Naive thymus-derived CD4-positive, alpha-beta T cell (primary cell): ENCODE measurements at regions not wholly inside any gene's neighbourhood (a gene's known extent, or its start where the extent isn't known, plus 50 kb on each side); places are given as distances from the start of the nearest gene placed in this dataset.
"Not testable (repeated sequence)": the region's sequence is repeated elsewhere in the genome, so short reads cannot be mapped to it uniquely, and the experiment has no call there.

Source experiments
- ATAC-seq: fragments of 150-1000 bp; cut with Tn5 transposase; 2 replicates; pipeline ENCODE4 v1.10.0; 2021; ENCODE audit warnings: mild to moderate bottlenecking, moderate library complexity
- CTCF ChIA-PET: fragments of 350-600 bp; sonication (Branson Sonifier 250); formaldehyde crosslinking; loops from one replicate; lab custom pipeline; 2021; ENCODE audit warnings: antibody characterized with exemption; lab: Charles Lee
- POLR2A ChIA-PET: fragments of 350-600 bp; sonication (Branson Sonifier 250); formaldehyde crosslinking; loops from one replicate; lab custom pipeline; 2021; ENCODE audit warnings: antibody characterized with exemption, inconsistent platforms; lab: Charles Lee
- DNase-seq, 9 donors: peaks; one replicate each; pipeline versions ENCODE4 v3.0.0 to v3.0.0-alpha.2; 2020 to 2022; ENCODE audit warnings: mixed read lengths in 1 of 9
- H3K27ac ChIP-seq: one replicate; pipeline ENCODE4 v1.7.0; 2013; ENCODE audit warnings: mild to moderate bottlenecking, low read depth, low read length, moderate library complexity
- H3K27me3 ChIP-seq, 2 donors: one replicate each; pipeline ENCODE4 v1.7.0; 2013; ENCODE audit warnings: low read length in 2 of 2, mild to moderate bottlenecking in 2 of 2, moderate library complexity in 2 of 2; ENCODE audit not compliant: control insufficient read depth in 2 of 2, insufficient read depth in 2 of 2
- H3K36me3 ChIP-seq, 3 experiments: 1 replicate in 2 of 3; 2 replicates in 1 of 3; pipeline ENCODE4 v1.7.0; 2013; ENCODE audit warnings: low read length in 3 of 3, mild to moderate bottlenecking in 3 of 3, moderate library complexity in 1 of 3; ENCODE audit not compliant: insufficient read depth in 3 of 3, control insufficient read depth in 2 of 3
- H3K4me1 ChIP-seq, 2 donors: one replicate each; pipeline ENCODE4 v1.7.0; 2013; ENCODE audit warnings: low read length in 2 of 2, mild to moderate bottlenecking in 2 of 2, moderate library complexity in 1 of 2; ENCODE audit not compliant: control insufficient read depth in 2 of 2, insufficient read depth in 2 of 2
- H3K4me3 ChIP-seq: 2 replicates; pipeline ENCODE4 v1.7.0; 2013; ENCODE audit warnings: mild to moderate bottlenecking, low read length
- H3K9me3 ChIP-seq, 3 experiments: 1 replicate in 2 of 3; 2 replicates in 1 of 3; pipeline ENCODE4 v1.7.0; 2013; ENCODE audit warnings: low read length in 3 of 3; ENCODE audit not compliant: control insufficient read depth in 2 of 3
- H3K27ac Mint-ChIP-seq, 9 donors: one replicate each; pipeline ENCODE4 v1.8.0; 2020 to 2022; ENCODE audit warnings: mixed read lengths in 9 of 9, mild to moderate bottlenecking in 8 of 9, moderate library complexity in 5 of 9, inconsistent platforms in 2 of 9
- H3K27me3 Mint-ChIP-seq, 5 donors: one replicate each; pipeline ENCODE4 v1.8.0; 2021 to 2022; ENCODE audit warnings: mixed read lengths in 5 of 5, mild to moderate bottlenecking in 1 of 5
- H3K36me3 Mint-ChIP-seq, 5 donors: one replicate each; pipeline ENCODE4 v1.8.0; 2020 to 2022; ENCODE audit warnings: mixed read lengths in 5 of 5, mild to moderate bottlenecking in 3 of 5, inconsistent platforms in 1 of 5
- H3K4me1 Mint-ChIP-seq, 7 donors: one replicate each; pipeline ENCODE4 v1.8.0; 2020 to 2022; ENCODE audit warnings: mixed read lengths in 7 of 7, mild to moderate bottlenecking in 3 of 7, inconsistent platforms in 1 of 7
- H3K4me3 Mint-ChIP-seq, 10 donors: one replicate each; pipeline ENCODE4 v1.8.0; 2020 to 2022; ENCODE audit warnings: mild to moderate bottlenecking in 10 of 10, mixed read lengths in 10 of 10, moderate library complexity in 6 of 10, inconsistent platforms in 2 of 10
- H3K9me3 Mint-ChIP-seq, 11 donors: one replicate each; pipeline ENCODE4 v1.8.0; 2020 to 2022; ENCODE audit warnings: mixed read lengths in 11 of 11, mild to moderate bottlenecking in 4 of 11, inconsistent platforms in 1 of 11, moderate library complexity in 1 of 11
- intact Hi-C, 2 donors: fragments of 100-400 bp; cut with micrococcal nuclease; formaldehyde crosslinking; loops; one replicate each; pipeline ENCODE4 v1.15.1; 2023

DNA sequence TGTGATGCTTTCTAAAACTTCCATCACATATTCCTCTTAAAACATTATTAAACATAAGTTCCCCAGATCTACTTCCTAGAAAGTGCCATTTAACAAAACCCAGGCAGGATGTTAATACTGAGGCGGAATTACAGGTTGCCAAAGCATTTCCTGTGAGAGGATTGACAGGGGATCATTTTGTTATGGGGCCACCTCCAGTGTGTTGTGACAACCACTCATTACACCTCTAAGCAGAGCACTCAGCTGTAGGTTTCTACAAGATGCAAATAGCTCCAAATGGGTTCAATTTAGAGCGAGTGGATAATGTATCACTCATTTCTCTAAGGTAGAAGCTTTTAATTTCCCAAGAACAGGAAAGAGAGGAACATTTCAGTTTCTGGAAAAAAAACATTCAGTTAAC lies 1429.5 kb upstream of the ACVR2A start:
- H3K9me3 ChIP-seq: no peaks in the 10 kb centered on the region
- CTCF ChIA-PET: interaction anchor here (0.6 kb wide), 1 partner anchor 1950 kb away, joined by 4 read pairs; no protein-coding TSS in a partner anchor
- Mint-ChIP-seq H3K36me3 (no peaks in the 10 kb centered on the region), H3K27ac (no peak overlapping the region), H3K4me1 (no peaks in the 10 kb centered on the region), H3K9me3 (peaks cover 0 to 13% (median 0%) of the 10 kb centered on the region in 11 donors), H3K27me3 (no peaks in the 10 kb centered on the region), H3K4me3 (no peak overlapping the region)
- no peaks in the 10 kb centered on the region for H3K27me3 ChIP-seq
- H3K27ac ChIP-seq: no peak overlapping the region
- no peak for DNase-seq
- POLR2A ChIA-PET: no interaction called here
- H3K4me3 ChIP-seq: no peak overlapping the region
- no peaks in the 10 kb centered on the region for H3K36me3 ChIP-seq
- H3K4me1 ChIP-seq: no peaks in the 10 kb centered on the region
- intact Hi-C loops: no loop called here
- ATAC-seq: no peak

GRCh38 chr2:146414456-146414855 lies 1430.4 kb upstream of the ACVR2A start:
- POLR2A ChIA-PET: no interaction called here
- no peaks in the 10 kb centered on the region for H3K9me3 ChIP-seq
- no peak for ATAC-seq
- no peaks in the 10 kb centered on the region for H3K4me1 ChIP-seq
- intact Hi-C loops: no loop called here
- Mint-ChIP-seq H3K4me3 (no peak overlapping the region), H3K4me1 (no peaks in the 10 kb centered on the region), H3K27me3 (no peaks in the 10 kb centered on the region), H3K9me3 (peaks cover 0 to 13% (median 0%) of the 10 kb centered on the region in 11 donors), H3K27ac (no peak overlapping the region), H3K36me3 (no peaks in the 10 kb centered on the region)
- H3K36me3 ChIP-seq: no peaks in the 10 kb centered on the region
- H3K27me3 ChIP-seq: no peaks in the 10 kb centered on the region
- no peak overlapping the region for H3K4me3 ChIP-seq
- CTCF ChIA-PET: interaction anchor here (0.6 kb wide), 1 partner anchor 1951 kb away, joined by 4 read pairs; no protein-coding TSS in a partner anchor
- no peak for DNase-seq
- H3K27ac ChIP-seq: no peak overlapping the region

DNA sequence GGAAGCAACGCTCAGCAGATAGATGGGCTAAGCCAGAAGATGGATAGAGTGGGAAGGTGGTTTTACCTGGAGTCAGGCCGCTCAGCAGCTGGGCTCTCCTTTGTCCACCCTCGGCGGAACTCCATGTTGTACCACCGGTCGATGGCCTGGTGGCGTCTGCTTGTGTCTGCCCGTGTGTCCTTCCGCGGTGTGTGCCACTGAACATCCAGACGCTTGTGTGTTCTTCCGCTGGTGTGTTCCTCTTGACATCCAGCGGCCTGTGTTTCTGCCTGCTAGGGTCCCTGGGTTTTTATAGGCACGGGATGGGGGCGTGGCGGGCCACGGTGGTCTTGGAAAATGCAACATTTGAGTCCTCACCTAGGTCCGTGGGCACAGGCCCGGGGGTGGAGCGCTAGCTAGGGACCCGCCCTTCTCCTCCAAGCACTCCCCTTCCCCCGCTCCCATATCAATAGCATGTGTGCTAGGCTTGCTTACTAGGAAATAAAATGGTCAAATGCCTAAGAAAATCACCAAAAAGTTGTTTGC lies 1431.7 kb upstream of the ACVR2A start:
- CTCF ChIA-PET: no interaction called here

GRCh38 chr2:146412625-146413024 lies 1432.2 kb upstream of the ACVR2A start:
- CTCF ChIA-PET: no interaction called here

More for the DNA sequence above, 1431.7 kb upstream of the ACVR2A start:
- H3K27me3 ChIP-seq: no peaks in the 10 kb centered on the region
- H3K27ac ChIP-seq: no peak overlapping the region
- intact Hi-C loops: no loop called here
- no peaks in the 10 kb centered on the region for H3K36me3 ChIP-seq
- H3K36me3 Mint-ChIP-seq: no peaks in the 10 kb centered on the region
- no peaks in the 10 kb centered on the region for H3K9me3 ChIP-seq
- no peak overlapping the region for H3K27ac Mint-ChIP-seq
- no peaks in the 10 kb centered on the region for H3K4me1 Mint-ChIP-seq
- POLR2A ChIA-PET: no interaction called here
- no peak overlapping the region for H3K4me3 ChIP-seq
- no peaks in the 10 kb centered on the region for H3K27me3 Mint-ChIP-seq
- H3K4me1 ChIP-seq: no peaks in the 10 kb centered on the region
- no peak overlapping the region for H3K4me3 Mint-ChIP-seq
- H3K9me3 Mint-ChIP-seq: peaks cover 0 to 11% (median 0%) of the 10 kb centered on the region in 11 donors
- ATAC-seq (no peak), DNase-seq (no peak)

GRCh38 chr2:146405402-146406309 lies 1439.2 kb upstream of the ACVR2A start:
- DNase-seq, H3K4me3 ChIP-seq, POLR2A ChIA-PET, H3K4me1 Mint-ChIP-seq, H3K9me3 ChIP-seq, H3K36me3 ChIP-seq, H3K4me3 Mint-ChIP-seq, CTCF ChIA-PET, H3K4me1 ChIP-seq, H3K27me3 Mint-ChIP-seq, H3K27ac Mint-ChIP-seq, H3K27me3 ChIP-seq, H3K27ac ChIP-seq, intact Hi-C loops, ATAC-seq, H3K36me3 Mint-ChIP-seq: not testable (repeated sequence)
- peaks cover 0 to 19% (median 8%) of the 10 kb centered on the region in 11 donors for H3K9me3 Mint-ChIP-seq

More at GRCh38 chr2:146412625-146413024, 1432.2 kb upstream of the ACVR2A start:
- H3K36me3 ChIP-seq: no peaks in the 10 kb centered on the region
- H3K36me3 Mint-ChIP-seq: no peaks in the 10 kb centered on the region
- H3K27ac Mint-ChIP-seq: no peak overlapping the region
- no peaks in the 10 kb centered on the region for H3K4me1 Mint-ChIP-seq
- POLR2A ChIA-PET: no interaction called here
- no peak overlapping the region for H3K27ac ChIP-seq
- no peaks in the 10 kb centered on the region for H3K4me1 ChIP-seq
- DNase-seq (no peak), ATAC-seq (no peak)
- intact Hi-C loops: no loop called here
- H3K9me3 Mint-ChIP-seq: peaks cover 0 to 8% (median 0%) of the 10 kb centered on the region in 11 donors
- H3K4me3 Mint-ChIP-seq: no peak overlapping the region
- H3K9me3 ChIP-seq: no peaks in the 10 kb centered on the region
- no peaks in the 10 kb centered on the region for H3K27me3 Mint-ChIP-seq
- H3K27me3 ChIP-seq: no peaks in the 10 kb centered on the region
- H3K4me3 ChIP-seq: no peak overlapping the region

- H3K36me3 Mint-ChIP-seq, intact Hi-C loops, H3K4me3 Mint-ChIP-seq, H3K36me3 ChIP-seq, H3K4me1 Mint-ChIP-seq, H3K4me3 ChIP-seq, CTCF ChIA-PET, DNase-seq, H3K27me3 ChIP-seq, H3K4me1 ChIP-seq, ATAC-seq, H3K27me3 Mint-ChIP-seq, H3K27ac ChIP-seq, H3K9me3 ChIP-seq, POLR2A ChIA-PET, H3K27ac Mint-ChIP-seq: not testable (repeated sequence)
- peaks cover 0 to 19% (median 8%) of the 10 kb centered on the region in 11 donors for H3K9me3 Mint-ChIP-seq
These were observed 1441.2 kb upstream of the ACVR2A start for GRCh38 chr2:146403546-146404160.
